HepG2 (cell line): ENCODE measurements at regions not wholly inside any gene's neighbourhood (a gene's known extent, or its start where the extent isn't known, plus 50 kb on each side); places are given as distances from the start of the nearest gene placed in this dataset.

Experiments
- ATAC-seq: fragments of 200-7000 bp; cut with Tn5 transposase; 3 replicates; pipeline ENCODE4 v1.9.1; 2020; ENCODE audit warnings: mild to moderate bottlenecking, moderate library complexity
- BruUV-seq: library from RNA; stranded (reverse); fragments of 400-500 nt; replicated peaks from 2 replicates; lab custom pipeline; 2021; lab: Mats Ljungman, UMichigan
- CTCF ChIA-PET: fragments of 300-600 bp; formaldehyde crosslinking; extraction: SDS; loops from one replicate; lab custom pipeline; 2021; ENCODE audit warnings: low total read pairs, inconsistent platforms, low intra/inter-chr PET ratio; lab: Yijun Ruan, JAX
- POLR2A ChIA-PET: fragments of 350-600 bp; sonication (Branson Sonifier 250); formaldehyde crosslinking; loops from one replicate; lab custom pipeline; 2020; ENCODE audit warnings: antibody characterized with exemption, inconsistent platforms; lab: Yijun Ruan, JAX
- DNase-seq: peaks from one replicate; pipeline ENCODE4 v3.0.0-alpha.2; 2015; ENCODE audit warnings: low spot score
- FAIRE-seq: peaks from 3 replicates; lab custom pipeline; 2011; peaks lifted over from hg19 to GRCh38; lab: Jason Lieb, UNC
- H2AFZ ChIP-seq: one replicate; pipeline ENCODE4 v1.6.1; 2011; ENCODE audit warnings: low read length, inconsistent platforms
- H3K27ac ChIP-seq: fragments of 300-600 bp; 3 replicates; pipeline ENCODE4 v1.8.0; 2011; ENCODE audit warnings: mixed run types, mild to moderate bottlenecking, mixed read lengths, low read length, inconsistent platforms; ENCODE audit not compliant: insufficient read depth; ENCODE audit errors: extremely low read length
- H3K27me3 ChIP-seq, 2 experiments: fragments of 200-600 bp in 1 of 2; 2 replicates in 1 of 2; 3 replicates in 1 of 2; pipeline versions ENCODE4 v1.6.0 to v1.8.0; 2011; ENCODE audit warnings: low read length in 2 of 2, mild to moderate bottlenecking in 2 of 2, moderate library complexity in 2 of 2, inconsistent platforms in 1 of 2; ENCODE audit not compliant: insufficient read depth in 2 of 2, control insufficient read depth in 1 of 2
- H3K36me3 ChIP-seq, 2 experiments: fragments of 200-600 bp in 1 of 2; replicated peaks in 1 of 2; 2 replicates in 1 of 2; 3 replicates in 1 of 2; pipeline versions ENCODE4 v1.5.1 to v1.8.0; 2011; ENCODE audit warnings: low read length in 2 of 2, inconsistent platforms in 1 of 2; ENCODE audit not compliant: insufficient read depth in 2 of 2, control insufficient read depth in 1 of 2
- H3K4me1 ChIP-seq: 2 replicates; pipeline ENCODE4 v1.5.1; 2012; ENCODE audit warnings: low read length, inconsistent platforms; ENCODE audit not compliant: insufficient read depth
- H3K4me2 ChIP-seq: 2 replicates; pipeline ENCODE4 v1.6.0; 2011; ENCODE audit warnings: low read depth, low read length, inconsistent platforms
- H3K4me3 ChIP-seq, 3 experiments: fragments of 200-600 bp in 1 of 3; sonication (generic), shearing (Covaris generic) in 1 of 3; replicated peaks in 1 of 3; 2 replicates each; pipeline ENCODE4 v1.5.1; 2011 to 2016; ENCODE audit warnings: low read length in 3 of 3, inconsistent platforms in 2 of 3, low read depth in 2 of 3, mild to moderate bottlenecking in 2 of 3, control low read depth in 1 of 3, mixed read lengths in 1 of 3; ENCODE audit not compliant: insufficient read depth in 1 of 3
- H3K79me2 ChIP-seq: one replicate; pipeline ENCODE4 v1.6.1; 2011; ENCODE audit warnings: low read length, inconsistent platforms; ENCODE audit not compliant: insufficient read depth
- H3K9ac ChIP-seq: 2 replicates; pipeline ENCODE4 v1.6.0; 2011; ENCODE audit warnings: mild to moderate bottlenecking, low read depth, low read length, inconsistent platforms; ENCODE audit not compliant: insufficient read depth
- H3K9me3 ChIP-seq: 2 replicates; pipeline ENCODE4 v1.5.1; 2012; ENCODE audit warnings: mild to moderate bottlenecking, low read length
- H4K20me1 ChIP-seq: 2 replicates; pipeline ENCODE4 v1.6.0; 2011; ENCODE audit warnings: inconsistent platforms, mild to moderate bottlenecking, low read length, moderate library complexity; ENCODE audit not compliant: insufficient read depth
- CREB1 ChIP-seq, 2 experiments: fragments of 450-650 bp in 1 of 2; IDR thresholded peaks; 2 replicates each; pipeline ENCODE4 v1.6.1; 2016 to 2017; ENCODE audit warnings: control low read depth in 1 of 2, mild to moderate bottlenecking in 1 of 2, missing compliant biosample characterization in 1 of 2, missing genetic modification characterization in 1 of 2
- ERF ChIP-seq: IDR thresholded peaks from 2 replicates; pipeline ENCODE4 v1.6.1; 2018; ENCODE audit warnings: missing biosample characterization, missing genetic modification reagents
- EZH2 ChIP-seq: conservative IDR thresholded peaks from 2 replicates; pipeline ENCODE4 v1.6.1; 2012; ENCODE audit warnings: mild to moderate bottlenecking, low read depth, low read length, moderate library complexity
- IRX3 ChIP-seq: sonication (generic); formaldehyde crosslinking; IDR thresholded peaks from 2 replicates; pipeline ENCODE4 v1.8.1; 2023; ENCODE audit warnings: mild to moderate bottlenecking, low read depth, missing genetic modification reagents, borderline replicate concordance
- KDM5A ChIP-seq: fragments of 200-600 bp; sonication (generic); IDR thresholded peaks from 2 replicates; pipeline ENCODE4 v1.7.0; 2018; ENCODE audit warnings: antibody characterized with exemption, mild to moderate bottlenecking, low read length, borderline replicate concordance
- POLR2AphosphoS5 ChIP-seq: IDR thresholded peaks from 2 replicates; pipeline ENCODE4 v1.6.1; 2012; ENCODE audit warnings: low read depth, low read length
- SNRNP70 ChIP-seq: fragments of 200-400 bp; formaldehyde crosslinking; IDR thresholded peaks from 2 replicates; pipeline ENCODE4 v1.6.1; 2017; ENCODE audit warnings: mild to moderate bottlenecking, low read depth, low read length, moderate library complexity
- ZBTB44 ChIP-seq: sonication (generic); formaldehyde crosslinking; IDR thresholded peaks from 2 replicates; pipeline ENCODE4 v1.4.0; 2020; ENCODE audit warnings: missing genetic modification reagents
- WGBS: methylation state at CpG from one replicate; pipeline ENCODE4 v1.1.6; 2017; ENCODE audit warnings: low lambda C conversion rate; 5-methylcytosine and 5-hydroxymethylcytosine counted together
- in situ Hi-C: cut with HindIII; loops from 2 replicates; pipeline ENCODE4 v1.10.0; 2017; ENCODE audit warnings: low pct_unique_long_range_greater_than_20kb; ENCODE audit not compliant: extremely low pct_ligation_motif_present
- intact Hi-C: fragments of 100-400 bp; cut with micrococcal nuclease; formaldehyde crosslinking; loops from one replicate; pipeline ENCODE4 v1.10.0; 2022; ENCODE audit not compliant: unreplicated experiment

DNA sequence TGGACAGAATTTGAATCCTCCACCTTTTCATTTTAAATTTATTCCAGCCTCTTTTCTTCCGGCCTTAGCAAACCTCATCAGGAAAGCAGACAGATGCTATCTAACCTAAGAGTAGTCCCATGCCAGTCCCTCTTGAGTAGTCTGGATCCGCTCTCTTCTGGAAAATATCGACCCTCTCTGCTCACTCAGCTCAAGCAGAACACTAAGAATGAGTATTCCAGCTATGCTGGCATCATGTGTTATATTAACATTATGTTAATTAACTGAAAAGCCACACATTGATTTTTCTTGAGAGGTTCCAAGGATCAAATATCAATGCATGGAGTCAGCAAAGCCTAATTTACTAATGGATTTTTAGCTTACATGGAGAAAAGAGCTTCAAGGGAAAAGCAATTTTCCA lies 161.4 kb downstream of the ID4 start:
- ATAC-seq (no peak), DNase-seq (no peak), FAIRE-seq (no peak)
- intact Hi-C loops (loop anchor here (10.0 kb wide), 1 partner anchor 676 kb away; no protein-coding TSS in a partner anchor), in situ Hi-C loops (no loop called here)
- Histone ChIP-seq H3K4me3 (no peak overlapping the region), H3K9me3 (peaks cover 8% of the 10 kb centered on the region; the same call in 1 of the 2 replicates), H3K4me2 (no peak overlapping the region), H2AFZ (no peak overlapping the region), H3K27me3 (no peaks in the 10 kb centered on the region; a peak in 1 of 5 replicates), H3K79me2 (no peaks in the 10 kb centered on the region), H3K9ac (no peak overlapping the region), H4K20me1 (no peaks in the 10 kb centered on the region), H3K27ac (no peak overlapping the region), H3K4me1 (no peaks in the 10 kb centered on the region), H3K36me3 (no peaks in the 10 kb centered on the region)
- BruUV-seq: no TSS peak
- CTCF ChIA-PET: no interaction called here
- TF ChIP-seq KDM5A (no peak), IRX3 (CRISPR knock-in tag) (no peak), SNRNP70 (no peak), ERF (CRISPR knock-in tag) (no peak), CREB1 (IDR thresholded peaks at IDR 0.05) (no peak), CREB1 (CRISPR knock-in tag; IDR thresholded peaks at IDR 0.05) (no peak), EZH2 (no peak), POLR2AphosphoS5 (no peak), ZBTB44 (CRISPR knock-in tag) (no peak)
- WGBS: 30% methylated on average over 3 of the region's 3 CpGs
- POLR2A ChIA-PET: no interaction called here
